Thyroid gland (tissue), 4 donors: ENCODE measurements at regions not wholly inside any gene's neighbourhood (a gene's known extent, or its start where the extent isn't known, plus 50 kb on each side); places are given as distances from the start of the nearest gene placed in this dataset.

ENCODE experiments used
- POLR2A ChIP-seq, 2 donors: fragments of 450-650 bp; IDR thresholded peaks; one replicate each; pipeline ENCODE4 v1.6.1; 2017; ENCODE audit warnings: antibody characterized with exemption in 2 of 2, mild to moderate bottlenecking in 2 of 2, moderate library complexity in 1 of 2
- TF ChIP-seq, protein P1 (sequence below), 6 experiments: fragments of 200-600 bp in 3 of 6; fragments of 450-650 bp in 3 of 6; sonication (generic) in 3 of 6; IDR thresholded peaks; one replicate each; pipeline ENCODE4 v1.5.1; 2016 to 2019; ENCODE audit warnings: antibody characterized with exemption in 6 of 6, mild to moderate bottlenecking in 2 of 6, inconsistent platforms in 1 of 6, moderate library complexity in 1 of 6

DNA sequence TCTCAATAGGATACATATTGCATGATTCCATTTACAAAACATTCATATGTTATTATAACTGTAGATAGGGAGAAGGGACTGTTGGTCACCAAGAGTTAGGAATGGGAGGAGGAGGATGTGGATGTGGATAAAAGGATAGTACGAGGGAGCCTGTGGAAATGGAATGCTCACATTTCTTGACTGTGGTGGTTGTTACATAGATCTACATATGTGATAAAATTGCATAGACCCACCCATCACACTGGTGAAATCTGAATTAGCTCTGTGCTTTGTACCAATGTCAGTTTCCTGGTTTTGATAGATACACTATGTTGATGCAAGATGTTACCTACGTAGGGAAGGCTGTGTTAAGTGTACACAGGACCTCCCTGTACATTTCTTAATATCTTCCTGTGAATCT is 233.5 kb upstream of the MTPN start:
- TF ChIP-seq, protein P1, sequence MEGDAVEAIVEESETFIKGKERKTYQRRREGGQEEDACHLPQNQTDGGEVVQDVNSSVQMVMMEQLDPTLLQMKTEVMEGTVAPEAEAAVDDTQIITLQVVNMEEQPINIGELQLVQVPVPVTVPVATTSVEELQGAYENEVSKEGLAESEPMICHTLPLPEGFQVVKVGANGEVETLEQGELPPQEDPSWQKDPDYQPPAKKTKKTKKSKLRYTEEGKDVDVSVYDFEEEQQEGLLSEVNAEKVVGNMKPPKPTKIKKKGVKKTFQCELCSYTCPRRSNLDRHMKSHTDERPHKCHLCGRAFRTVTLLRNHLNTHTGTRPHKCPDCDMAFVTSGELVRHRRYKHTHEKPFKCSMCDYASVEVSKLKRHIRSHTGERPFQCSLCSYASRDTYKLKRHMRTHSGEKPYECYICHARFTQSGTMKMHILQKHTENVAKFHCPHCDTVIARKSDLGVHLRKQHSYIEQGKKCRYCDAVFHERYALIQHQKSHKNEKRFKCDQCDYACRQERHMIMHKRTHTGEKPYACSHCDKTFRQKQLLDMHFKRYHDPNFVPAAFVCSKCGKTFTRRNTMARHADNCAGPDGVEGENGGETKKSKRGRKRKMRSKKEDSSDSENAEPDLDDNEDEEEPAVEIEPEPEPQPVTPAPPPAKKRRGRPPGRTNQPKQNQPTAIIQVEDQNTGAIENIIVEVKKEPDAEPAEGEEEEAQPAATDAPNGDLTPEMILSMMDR (IDR thresholded peaks at IDR 0.05), result no peak
- TF ChIP-seq POLR2A (IDR thresholded peaks at IDR 0.05), result no peak
